Upper lobe of right lung (tissue), 1 donor: ENCODE measurements at regions not wholly inside any gene's neighbourhood (a gene's known extent, or its start where the extent isn't known, plus 50 kb on each side); places are given as distances from the start of the nearest gene placed in this dataset.
"Not testable (repeated sequence)": the region's sequence is repeated elsewhere in the genome, so short reads cannot be mapped to it uniquely, and the experiment has no call there.

Experiments used
- ATAC-seq: fragments of 200-7000 bp; cut with Tn5 transposase; one replicate; pipeline ENCODE4 v1.9.1; 2020; ENCODE audit warnings: mild to moderate bottlenecking, moderate library complexity
- DNase-seq: peaks from one replicate; pipeline ENCODE4 v3.0.0-alpha.2; 2020
- H3K27ac ChIP-seq: fragments of 200-600 bp; one replicate; pipeline ENCODE4 v1.8.0; 2022
- H3K27me3 ChIP-seq: fragments of 200-600 bp; one replicate; pipeline ENCODE4 v1.8.0; 2022; ENCODE audit warnings: mild to moderate bottlenecking
- H3K36me3 ChIP-seq: fragments of 200-600 bp; one replicate; pipeline ENCODE4 v1.8.0; 2022
- H3K4me1 ChIP-seq: fragments of 200-600 bp; one replicate; pipeline ENCODE4 v1.8.0; 2022
- H3K4me3 ChIP-seq: fragments of 200-600 bp; one replicate; pipeline ENCODE4 v1.8.0; 2022; ENCODE audit warnings: mild to moderate bottlenecking
- H3K9me3 ChIP-seq: fragments of 200-600 bp; one replicate; pipeline ENCODE4 v1.8.0; 2022
- CTCF ChIP-seq: fragments of 200-600 bp; IDR thresholded peaks from one replicate; pipeline ENCODE4 v1.8.0; 2022; ENCODE audit warnings: antibody characterized with exemption
- intact Hi-C: fragments of 100-400 bp; cut with DNase I; formaldehyde crosslinking; loops from one replicate; pipeline ENCODE4 v1.11.0; 2022
- donor health status: DM: no; HTN: yes; CAD: no; lungs with severe emphysema.

- H3K36me3 ChIP-seq, result no peaks in the 10 kb centered on the region
- ATAC-seq, result no peak
- no peak for DNase-seq
- H3K9me3 ChIP-seq, result no peaks in the 10 kb centered on the region
- intact Hi-C loops, result no loop called here
- no peaks in the 10 kb centered on the region for H3K4me1 ChIP-seq
- H3K27me3 ChIP-seq, result no peaks in the 10 kb centered on the region
- no peak overlapping the region for H3K4me3 ChIP-seq
- no peak overlapping the region for H3K27ac ChIP-seq
- no peak for TF ChIP-seq CTCF
These were observed 286.4 kb downstream of the RWDD3 start for GRCh38 chr1:95520390-95520789.

GRCh38 chr1:95532335-95532734 lies 298.3 kb downstream of the RWDD3 start:
- H3K4me1 ChIP-seq, result no peaks in the 10 kb centered on the region
- intact Hi-C loops, result no loop called here
- no peaks in the 10 kb centered on the region for H3K27me3 ChIP-seq
- H3K4me3 ChIP-seq, result no peak overlapping the region
- ATAC-seq (no peak), DNase-seq (no peak)
- H3K27ac ChIP-seq, result no peak overlapping the region
- H3K36me3 ChIP-seq, result no peaks in the 10 kb centered on the region
- no peaks in the 10 kb centered on the region for H3K9me3 ChIP-seq
- no peak for TF ChIP-seq CTCF

DNA sequence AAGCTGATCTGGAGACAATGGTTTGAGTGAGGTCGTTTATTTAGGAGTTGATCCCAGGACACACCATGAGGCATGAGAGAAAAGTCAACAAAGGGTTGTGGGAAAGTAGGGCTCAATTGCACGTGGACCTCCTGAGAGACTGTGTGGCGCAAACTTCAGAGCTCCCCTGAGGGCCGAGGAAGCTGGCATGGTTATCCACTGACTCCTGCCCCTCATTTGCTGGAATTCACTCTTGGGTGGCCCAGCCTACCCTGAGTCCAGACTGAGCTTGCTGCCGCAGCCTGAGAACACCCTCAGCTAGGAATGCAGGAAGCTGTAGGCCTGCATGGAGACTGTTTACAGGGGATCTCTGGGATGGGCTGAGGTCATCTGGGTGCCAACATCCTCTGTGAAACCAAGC lies 301.0 kb downstream of the RWDD3 start:
- DNase-seq (peak; percentile 48), ATAC-seq (peak; percentile 75)
- TF ChIP-seq CTCF, result no peak
- no peaks in the 10 kb centered on the region for H3K27me3 ChIP-seq
- H3K4me3 ChIP-seq, result no peak overlapping the region
- H3K4me1 ChIP-seq, result no peaks in the 10 kb centered on the region
- H3K27ac ChIP-seq, result no peak overlapping the region
- no peaks in the 10 kb centered on the region for H3K9me3 ChIP-seq
- no peaks in the 10 kb centered on the region for H3K36me3 ChIP-seq
- intact Hi-C loops, result no loop called here

- no peak for DNase-seq
- H3K27ac ChIP-seq, result no peak overlapping the region
- H3K4me1 ChIP-seq, result no peaks in the 10 kb centered on the region
- H3K9me3 ChIP-seq, result no peaks in the 10 kb centered on the region
- ATAC-seq, result peak; percentile 14
- H3K36me3 ChIP-seq, result no peaks in the 10 kb centered on the region
- intact Hi-C loops, result no loop called here
- no peaks in the 10 kb centered on the region for H3K27me3 ChIP-seq
- TF ChIP-seq CTCF, result no peak
- no peak overlapping the region for H3K4me3 ChIP-seq
These were observed 301.6 kb downstream of the RWDD3 start for GRCh38 chr1:95535614-95536013.

DNA sequence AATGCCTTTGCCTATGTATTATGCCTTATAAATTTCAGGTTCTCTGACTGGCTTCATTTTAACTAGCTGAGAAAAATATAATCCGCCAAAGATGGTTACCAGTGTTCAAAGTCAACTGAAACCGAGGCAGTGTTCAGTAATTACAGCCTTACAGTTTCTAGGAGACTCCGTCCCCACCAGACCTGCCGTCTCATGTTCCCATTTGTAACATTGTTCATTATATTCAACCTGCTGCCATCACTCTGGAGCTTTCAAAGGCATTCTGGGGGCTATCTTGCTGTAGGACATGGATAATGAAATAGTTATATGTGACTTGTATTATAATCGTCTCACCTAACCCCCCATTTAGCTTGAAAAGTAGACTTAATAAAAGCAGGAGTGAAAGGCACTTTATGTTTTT lies 302.5 kb downstream of the RWDD3 start:
- Histone ChIP-seq H3K27ac (no peak overlapping the region), H3K4me3 (no peak overlapping the region), H3K36me3 (no peaks in the 10 kb centered on the region), H3K9me3 (no peaks in the 10 kb centered on the region), H3K27me3 (no peaks in the 10 kb centered on the region), H3K4me1 (no peaks in the 10 kb centered on the region)
- intact Hi-C loops, result no loop called here
- no peak for TF ChIP-seq CTCF
- DNase-seq, result no peak
- no peak for ATAC-seq

DNA sequence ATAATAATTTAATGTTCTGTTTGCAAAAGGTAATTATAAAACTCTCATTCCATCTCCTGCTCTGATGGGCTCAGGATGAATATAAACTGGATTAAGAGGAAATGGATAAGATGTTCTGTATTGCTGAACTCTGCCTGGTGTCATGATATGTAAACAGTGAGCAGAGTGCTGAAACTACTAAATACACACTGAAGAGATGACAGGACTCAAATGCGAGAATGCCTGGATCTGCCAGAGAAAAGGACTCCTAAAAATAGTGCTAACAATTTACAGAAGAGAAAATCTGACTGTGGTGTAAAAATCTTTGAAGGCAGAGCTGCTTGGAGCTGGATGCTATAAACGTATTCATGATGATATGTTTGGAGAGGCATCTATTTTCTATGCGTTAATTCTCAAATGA lies 303.2 kb downstream of the RWDD3 start:
- H3K27ac ChIP-seq, result no peak overlapping the region
- no peaks in the 10 kb centered on the region for H3K4me1 ChIP-seq
- H3K36me3 ChIP-seq, result no peaks in the 10 kb centered on the region
- H3K9me3 ChIP-seq, result no peaks in the 10 kb centered on the region
- intact Hi-C loops, result no loop called here
- no peak for DNase-seq
- TF ChIP-seq CTCF, result no peak
- H3K4me3 ChIP-seq, result no peak overlapping the region
- ATAC-seq, result no peak
- H3K27me3 ChIP-seq, result no peaks in the 10 kb centered on the region

DNA sequence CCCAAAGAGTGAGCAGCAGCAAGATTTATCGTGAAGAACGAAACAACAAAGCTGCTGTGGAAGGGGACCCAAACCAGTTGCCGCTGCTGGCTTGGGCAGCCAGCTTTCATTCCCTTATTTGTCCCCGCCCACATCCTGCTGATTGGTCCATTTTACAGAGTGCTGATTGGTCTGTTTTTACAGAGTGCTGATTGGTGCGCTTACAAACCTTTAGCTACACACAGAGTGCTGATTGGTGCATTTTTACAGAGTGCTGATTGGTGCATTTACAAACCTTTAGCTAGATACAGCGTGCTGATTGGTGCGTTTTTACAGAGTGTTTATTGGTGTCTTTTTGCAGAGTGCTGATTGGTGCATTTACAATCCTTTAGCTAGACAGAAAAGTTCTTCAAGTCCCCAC lies 304.2 kb downstream of the RWDD3 start:
- H3K4me3 ChIP-seq, DNase-seq, intact Hi-C loops, H3K27ac ChIP-seq, H3K9me3 ChIP-seq, H3K27me3 ChIP-seq, ATAC-seq, H3K36me3 ChIP-seq, H3K4me1 ChIP-seq: not testable (repeated sequence)
